ENCODE measurements at regions not wholly inside any gene's neighbourhood (a gene's known extent, or its start where the extent isn't known, plus 50 kb on each side); places are given as distances from the start of the nearest gene placed in this dataset.

- TF ChIP-seq CTCF (IDR thresholded peaks at IDR 0.05) (no peak), POLR2A (IDR thresholded peaks at IDR 0.05) (no peak)
These were observed 253.3 kb downstream of the BUD13 start for GRCh38 chr11:116519499-116519898.
